Glomerular visceral epithelial cell (primary cell): ENCODE measurements at regions not wholly inside any gene's neighbourhood (a gene's known extent, or its start where the extent isn't known, plus 50 kb on each side); places are given as distances from the start of the nearest gene placed in this dataset.

Experiments
- DNase-seq: peaks from one replicate; pipeline ENCODE4 v3.0.0-alpha.2; 2016; ENCODE audit errors: extremely low spot score

- no peak for DNase-seq
Observed at GRCh38 chr2:142270291-142270690, 139.5 kb upstream of the LRP1B start.

- no peak for DNase-seq
Observed at GRCh38 chr2:142259356-142259755, 128.5 kb upstream of the LRP1B start.

- DNase-seq = no peak
Observed at GRCh38 chr2:142254031-142254430, 123.2 kb upstream of the LRP1B start.

- DNase-seq = no peak
Observed at GRCh38 chr2:142241016-142241415, 110.2 kb upstream of the LRP1B start.

- no peak for DNase-seq
Observed at GRCh38 chr2:142236181-142236580, 105.4 kb upstream of the LRP1B start.

- DNase-seq = no peak
Observed at GRCh38 chr2:142234741-142235140, 103.9 kb upstream of the LRP1B start.

- DNase-seq = no peak
Observed at GRCh38 chr2:142223309-142223708, 92.5 kb upstream of the LRP1B start.

- DNase-seq = no peak
Observed at GRCh38 chr2:142222715-142223114, 91.9 kb upstream of the LRP1B start.

GRCh38 chr2:142220901-142221300 is 90.1 kb upstream of the LRP1B start:
- peak; percentile 23 for DNase-seq

GRCh38 chr2:142220239-142220638 is 89.4 kb upstream of the LRP1B start:
- no peak for DNase-seq

- DNase-seq = peak; percentile 13
Observed at GRCh38 chr2:142218471-142218870, 87.7 kb upstream of the LRP1B start.

GRCh38 chr2:142217804-142218203 is 87.0 kb upstream of the LRP1B start:
- DNase-seq = no peak

- DNase-seq = no peak
Observed at GRCh38 chr2:142200062-142200461, 69.2 kb upstream of the LRP1B start.

GRCh38 chr2:142199073-142199472 is 68.3 kb upstream of the LRP1B start:
- no peak for DNase-seq

GRCh38 chr2:142190805-142191204 is 60.0 kb upstream of the LRP1B start:
- DNase-seq = no peak

GRCh38 chr2:142189501-142189900 is 58.7 kb upstream of the LRP1B start:
- DNase-seq = no peak

GRCh38 chr2:142188562-142188961 is 57.7 kb upstream of the LRP1B start:
- no peak for DNase-seq

- DNase-seq = no peak
Observed at GRCh38 chr2:142180820-142181533, 50.2 kb upstream of the LRP1B start.
